Naive thymus-derived CD4-positive, alpha-beta T cell (primary cell): ENCODE measurements at regions not wholly inside any gene's neighbourhood (a gene's known extent, or its start where the extent isn't known, plus 50 kb on each side); places are given as distances from the start of the nearest gene placed in this dataset.

Source experiments
- ATAC-seq: fragments of 150-1000 bp; cut with Tn5 transposase; 2 replicates; pipeline ENCODE4 v1.10.0; 2021; ENCODE audit warnings: mild to moderate bottlenecking, moderate library complexity
- CTCF ChIA-PET: fragments of 350-600 bp; sonication (Branson Sonifier 250); formaldehyde crosslinking; loops from one replicate; lab custom pipeline; 2021; ENCODE audit warnings: antibody characterized with exemption; lab: Charles Lee
- POLR2A ChIA-PET: fragments of 350-600 bp; sonication (Branson Sonifier 250); formaldehyde crosslinking; loops from one replicate; lab custom pipeline; 2021; ENCODE audit warnings: antibody characterized with exemption, inconsistent platforms; lab: Charles Lee
- DNase-seq, 9 donors: peaks; one replicate each; pipeline versions ENCODE4 v3.0.0 to v3.0.0-alpha.2; 2020 to 2022; ENCODE audit warnings: mixed read lengths in 1 of 9
- H3K27ac ChIP-seq: one replicate; pipeline ENCODE4 v1.7.0; 2013; ENCODE audit warnings: mild to moderate bottlenecking, low read depth, low read length, moderate library complexity
- H3K27me3 ChIP-seq, 2 donors: one replicate each; pipeline ENCODE4 v1.7.0; 2013; ENCODE audit warnings: low read length in 2 of 2, mild to moderate bottlenecking in 2 of 2, moderate library complexity in 2 of 2; ENCODE audit not compliant: control insufficient read depth in 2 of 2, insufficient read depth in 2 of 2
- H3K36me3 ChIP-seq, 3 experiments: 1 replicate in 2 of 3; 2 replicates in 1 of 3; pipeline ENCODE4 v1.7.0; 2013; ENCODE audit warnings: low read length in 3 of 3, mild to moderate bottlenecking in 3 of 3, moderate library complexity in 1 of 3; ENCODE audit not compliant: insufficient read depth in 3 of 3, control insufficient read depth in 2 of 3
- H3K4me1 ChIP-seq, 2 donors: one replicate each; pipeline ENCODE4 v1.7.0; 2013; ENCODE audit warnings: low read length in 2 of 2, mild to moderate bottlenecking in 2 of 2, moderate library complexity in 1 of 2; ENCODE audit not compliant: control insufficient read depth in 2 of 2, insufficient read depth in 2 of 2
- H3K4me3 ChIP-seq: 2 replicates; pipeline ENCODE4 v1.7.0; 2013; ENCODE audit warnings: mild to moderate bottlenecking, low read length
- H3K9me3 ChIP-seq, 3 experiments: 1 replicate in 2 of 3; 2 replicates in 1 of 3; pipeline ENCODE4 v1.7.0; 2013; ENCODE audit warnings: low read length in 3 of 3; ENCODE audit not compliant: control insufficient read depth in 2 of 3
- H3K27ac Mint-ChIP-seq, 9 donors: one replicate each; pipeline ENCODE4 v1.8.0; 2020 to 2022; ENCODE audit warnings: mixed read lengths in 9 of 9, mild to moderate bottlenecking in 8 of 9, moderate library complexity in 5 of 9, inconsistent platforms in 2 of 9
- H3K27me3 Mint-ChIP-seq, 5 donors: one replicate each; pipeline ENCODE4 v1.8.0; 2021 to 2022; ENCODE audit warnings: mixed read lengths in 5 of 5, mild to moderate bottlenecking in 1 of 5
- H3K36me3 Mint-ChIP-seq, 5 donors: one replicate each; pipeline ENCODE4 v1.8.0; 2020 to 2022; ENCODE audit warnings: mixed read lengths in 5 of 5, mild to moderate bottlenecking in 3 of 5, inconsistent platforms in 1 of 5
- H3K4me1 Mint-ChIP-seq, 7 donors: one replicate each; pipeline ENCODE4 v1.8.0; 2020 to 2022; ENCODE audit warnings: mixed read lengths in 7 of 7, mild to moderate bottlenecking in 3 of 7, inconsistent platforms in 1 of 7
- H3K4me3 Mint-ChIP-seq, 10 donors: one replicate each; pipeline ENCODE4 v1.8.0; 2020 to 2022; ENCODE audit warnings: mild to moderate bottlenecking in 10 of 10, mixed read lengths in 10 of 10, moderate library complexity in 6 of 10, inconsistent platforms in 2 of 10
- H3K9me3 Mint-ChIP-seq, 11 donors: one replicate each; pipeline ENCODE4 v1.8.0; 2020 to 2022; ENCODE audit warnings: mixed read lengths in 11 of 11, mild to moderate bottlenecking in 4 of 11, inconsistent platforms in 1 of 11, moderate library complexity in 1 of 11
- intact Hi-C, 2 donors: fragments of 100-400 bp; cut with micrococcal nuclease; formaldehyde crosslinking; loops; one replicate each; pipeline ENCODE4 v1.15.1; 2023

DNA sequence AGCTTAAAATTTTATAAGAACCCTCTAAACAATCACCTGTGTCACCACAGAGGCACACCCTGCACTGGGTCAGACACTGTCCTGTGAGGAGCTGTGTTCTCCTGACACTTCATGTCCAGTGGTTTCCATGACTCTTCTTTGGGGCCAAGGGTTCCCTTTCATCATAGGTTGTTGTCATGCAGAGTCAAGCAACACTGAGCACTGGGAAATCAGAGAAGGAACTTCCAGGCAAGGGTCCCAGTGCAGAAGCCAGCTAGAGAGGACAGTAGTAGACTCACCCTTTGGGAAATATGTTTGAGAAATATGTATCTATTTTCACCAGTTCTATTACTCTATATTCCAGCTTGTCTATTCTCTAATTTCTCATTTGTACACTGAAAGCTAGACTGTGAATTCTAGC is 56.4 kb upstream of the PRSS58 start:
- Mint-ChIP-seq H3K36me3 (no peaks in the 10 kb centered on the region), H3K9me3 (no peaks in the 10 kb centered on the region), H3K4me1 (peaks cover 8 to 26% (median 24%) of the 10 kb centered on the region in 7 donors), H3K27me3 (peaks cover 0 to 58% (median 17%) of the 10 kb centered on the region in 5 donors), H3K4me3 (peak overlapping the region in 2 of 10 donors; percentile 21 to 58), H3K27ac (peak overlapping the region in 3 of 9 donors; percentile 4 to 24 (median 18))
- CTCF ChIA-PET, result interaction anchor here (0.7 to 3.8 kb wide), 3 partner anchors 11 to 496 kb away, joined by 3 to 31 read pairs (median 5); no protein-coding TSS in a partner anchor
- intact Hi-C loops, result no loop called here
- DNase-seq (no peak), ATAC-seq (no peak)
- POLR2A ChIA-PET, result interaction anchor here (0.5 to 1.1 kb wide), 3 partner anchors 488 to 705 kb away, joined by 3 to 4 read pairs (median 3); no protein-coding TSS in a partner anchor
- Histone ChIP-seq H3K9me3 (no peaks in the 10 kb centered on the region), H3K27ac (no peak overlapping the region), H3K4me1 (peaks cover 9% of the 10 kb centered on the region in 2 donors), H3K27me3 (no peaks in the 10 kb centered on the region), H3K4me3 (no peak overlapping the region), H3K36me3 (no peaks in the 10 kb centered on the region)

DNA sequence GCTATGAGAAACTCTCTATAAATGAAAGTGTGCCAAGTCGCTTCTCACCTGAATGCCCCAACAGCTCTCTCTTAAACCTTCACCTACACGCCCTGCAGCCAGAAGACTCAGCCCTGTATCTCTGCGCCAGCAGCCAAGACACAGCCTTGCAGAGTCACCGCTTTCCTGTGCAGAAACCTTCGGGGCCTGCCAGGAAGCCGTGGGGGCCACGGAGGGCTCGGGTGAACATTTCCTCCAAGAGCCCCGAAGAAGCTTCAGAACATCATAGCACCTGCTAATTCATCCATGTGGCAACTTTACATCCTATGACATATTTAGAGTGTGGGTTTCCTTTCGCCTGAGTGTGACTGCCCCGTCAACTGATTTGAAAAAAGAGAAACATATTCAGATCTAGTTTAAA is 55.7 kb upstream of the PRSS58 start:
- no peaks in the 10 kb centered on the region for H3K9me3 ChIP-seq
- peak in 6 of 9 donors; percentile 34 to 74 (median 42) for DNase-seq
- H3K4me1 ChIP-seq, result peaks cover 9% of the 10 kb centered on the region in 2 donors
- Mint-ChIP-seq H3K36me3 (no peaks in the 10 kb centered on the region), H3K27ac (peak overlapping the region in 8 of 9 donors; percentile 13 to 91 (median 74)), H3K27me3 (peaks cover 0 to 58% (median 12%) of the 10 kb centered on the region in 5 donors), H3K4me1 (peaks cover 9 to 29% (median 25%) of the 10 kb centered on the region in 7 donors), H3K9me3 (no peaks in the 10 kb centered on the region), H3K4me3 (peak overlapping the region; percentile 25 to 75 (median 64))
- POLR2A ChIA-PET, result interaction anchor here (0.5 to 2.2 kb wide), 4 partner anchors 486 to 706 kb away, joined by 3 to 8 read pairs (median 4); no protein-coding TSS in a partner anchor
- H3K27me3 ChIP-seq, result no peaks in the 10 kb centered on the region
- CTCF ChIA-PET, result interaction anchor here (0.7 to 3.8 kb wide), 4 partner anchors 10 to 496 kb away, joined by 3 to 31 read pairs (median 4); no protein-coding TSS in a partner anchor
- peak; percentile 77 for ATAC-seq
- intact Hi-C loops, result no loop called here
- no peak overlapping the region for H3K27ac ChIP-seq
- H3K4me3 ChIP-seq, result peak overlapping the region; percentile 14
- no peaks in the 10 kb centered on the region for H3K36me3 ChIP-seq

DNA sequence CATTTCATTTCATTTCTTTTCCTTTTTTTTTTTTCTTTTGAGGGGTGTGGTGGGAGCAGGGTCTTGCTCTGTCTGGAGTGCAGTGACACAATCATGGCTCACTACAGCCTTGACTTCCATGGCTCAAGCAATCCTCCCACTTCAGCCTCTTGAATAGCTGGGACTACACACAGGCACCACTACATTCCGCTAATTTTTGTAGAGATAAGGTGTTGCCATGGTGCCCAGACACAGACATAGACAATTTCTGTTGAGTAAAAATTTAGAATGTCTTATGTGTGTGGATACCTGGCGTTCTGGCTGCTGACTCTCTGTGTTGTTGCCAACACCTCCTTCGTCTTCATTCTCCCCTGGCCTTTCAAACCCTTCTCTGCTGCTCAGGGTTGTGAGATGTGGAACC is 54.0 kb upstream of the PRSS58 start:
- ChIA-PET CTCF (interaction anchor here (1.0 to 3.8 kb wide), 3 partner anchors 8 to 690 kb away, joined by 3 to 31 read pairs (median 5); no protein-coding TSS in a partner anchor), POLR2A (interaction anchor here (1.0 to 2.2 kb wide), 4 partner anchors 33 to 500 kb away, joined by 3 to 8 read pairs (median 3); no protein-coding TSS in a partner anchor)
- H3K9me3 ChIP-seq, result no peaks in the 10 kb centered on the region
- H3K4me3 Mint-ChIP-seq, result peak overlapping the region in 1 of 10 donors; percentile 38
- peaks cover 9% of the 10 kb centered on the region in 2 donors for H3K4me1 ChIP-seq
- peaks cover 9 to 30% (median 25%) of the 10 kb centered on the region in 7 donors for H3K4me1 Mint-ChIP-seq
- no peak for DNase-seq
- ATAC-seq, result no peak
- no peaks in the 10 kb centered on the region for H3K36me3 ChIP-seq
- peaks cover 0 to 48% (median 9%) of the 10 kb centered on the region in 5 donors for H3K27me3 Mint-ChIP-seq
- no peak overlapping the region for H3K4me3 ChIP-seq
- intact Hi-C loops, result no loop called here
- H3K9me3 Mint-ChIP-seq, result no peaks in the 10 kb centered on the region
- H3K27ac Mint-ChIP-seq, result peak overlapping the region in 2 of 9 donors; percentile 67 to 79
- no peaks in the 10 kb centered on the region for H3K36me3 Mint-ChIP-seq
- no peaks in the 10 kb centered on the region for H3K27me3 ChIP-seq
- H3K27ac ChIP-seq, result no peak overlapping the region

DNA sequence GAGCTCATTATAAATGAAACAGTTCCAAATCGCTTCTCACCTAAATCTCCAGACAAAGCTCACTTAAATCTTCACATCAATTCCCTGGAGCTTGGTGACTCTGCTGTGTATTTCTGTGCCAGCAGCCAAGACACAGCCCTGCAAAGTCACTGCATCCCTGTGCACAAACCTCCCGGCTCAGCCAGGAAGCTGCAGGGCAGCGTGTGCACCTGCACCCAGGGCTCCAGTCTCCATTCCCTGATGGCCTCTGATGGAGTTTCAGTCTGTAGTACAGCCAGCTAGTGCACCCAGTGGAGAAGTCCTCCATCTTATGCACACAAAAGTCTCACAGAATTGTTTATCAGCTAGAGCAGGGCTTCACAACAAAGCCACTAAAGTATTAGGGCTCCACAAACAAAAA is 51.1 kb upstream of the PRSS58 start:
- Histone ChIP-seq H3K27me3 (no peaks in the 10 kb centered on the region), H3K9me3 (no peaks in the 10 kb centered on the region), H3K4me1 (peaks cover 9 to 12% of the 10 kb centered on the region in 2 donors), H3K4me3 (no peak overlapping the region), H3K36me3 (no peaks in the 10 kb centered on the region), H3K27ac (no peak overlapping the region)
- no peak for DNase-seq
- peaks cover 6 to 30% (median 24%) of the 10 kb centered on the region in 7 donors for H3K4me1 Mint-ChIP-seq
- no peak overlapping the region for H3K27ac Mint-ChIP-seq
- peaks cover 0 to 29% (median 14%) of the 10 kb centered on the region in 5 donors for H3K27me3 Mint-ChIP-seq
- intact Hi-C loops, result loop anchor here in 1 of 2 donors (1.0 kb wide), 1 partner anchor 34 kb away; no protein-coding TSS in a partner anchor
- CTCF ChIA-PET, result interaction anchor here (0.6 kb wide), 1 partner anchor 499 kb away, joined by 3 read pairs; no protein-coding TSS in a partner anchor
- peak overlapping the region in 4 of 10 donors; percentile 32 to 70 (median 44) for H3K4me3 Mint-ChIP-seq
- H3K36me3 Mint-ChIP-seq, result no peaks in the 10 kb centered on the region
- no peaks in the 10 kb centered on the region for H3K9me3 Mint-ChIP-seq
- POLR2A ChIA-PET, result interaction anchor here (0.6 to 7.4 kb wide), 5 partner anchors 9 to 499 kb away, joined by 3 to 87 read pairs (median 4); no protein-coding TSS in a partner anchor
- no peak for ATAC-seq

DNA sequence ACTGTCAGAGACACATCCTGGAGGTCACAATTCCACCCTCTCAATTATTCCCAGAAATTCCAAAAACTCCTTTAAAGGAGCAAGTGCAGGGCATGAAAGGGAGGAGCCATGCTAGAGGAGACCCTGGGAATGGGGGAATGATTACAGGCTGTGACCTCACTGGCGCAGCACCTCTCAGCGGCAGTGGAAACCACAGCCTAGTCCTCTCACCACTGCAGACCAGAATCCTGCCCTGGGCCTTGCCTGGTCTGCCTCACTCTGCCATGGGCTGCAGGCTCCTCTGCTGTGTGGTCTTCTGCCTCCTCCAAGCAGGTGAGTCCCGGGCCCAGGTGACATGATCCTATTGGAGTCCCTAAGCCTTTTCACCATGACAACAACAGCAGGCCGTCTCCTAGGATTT is 50.5 kb upstream of the PRSS58 start:
- intact Hi-C loops, result no loop called here
- Histone ChIP-seq H3K9me3 (no peaks in the 10 kb centered on the region), H3K27me3 (no peaks in the 10 kb centered on the region), H3K36me3 (no peaks in the 10 kb centered on the region), H3K4me3 (no peak overlapping the region), H3K27ac (no peak overlapping the region), H3K4me1 (peaks cover 9 to 12% of the 10 kb centered on the region in 2 donors)
- DNase-seq, result no peak
- peak; percentile 34 for ATAC-seq
- Mint-ChIP-seq H3K27ac (no peak overlapping the region), H3K9me3 (no peaks in the 10 kb centered on the region), H3K27me3 (peaks cover 0 to 30% (median 13%) of the 10 kb centered on the region in 5 donors), H3K4me1 (peaks cover 5 to 30% (median 25%) of the 10 kb centered on the region in 7 donors), H3K4me3 (peak overlapping the region in 6 of 10 donors; percentile 15 to 76 (median 48)), H3K36me3 (no peaks in the 10 kb centered on the region)
- ChIA-PET POLR2A (interaction anchor here (0.6 to 7.4 kb wide), 6 partner anchors 10 to 500 kb away, joined by 3 to 87 read pairs (median 4); no protein-coding TSS in a partner anchor), CTCF (no interaction called here)
